ENCODE measurements at regions not wholly inside any gene's neighbourhood (a gene's known extent, or its start where the extent isn't known, plus 50 kb on each side); places are given as distances from the start of the nearest gene placed in this dataset.

- TF ChIP-seq ZNF253 (CRISPR knock-in tag; conservative IDR thresholded peaks at IDR 0.05) (no peak), AFF4 (CRISPR knock-in tag; IDR thresholded peaks at IDR 0.05) (no peak), BCL6 (CRISPR knock-in tag; IDR thresholded peaks at IDR 0.05) (no peak), FUS (optimal IDR thresholded peaks at IDR 0.05; ENCODE audit: low read depth, low read length) (no peak), SNIP1 (IDR thresholded peaks at IDR 0.05; ENCODE audit: low read depth) (no peak), MLX (CRISPR knock-in tag; conservative IDR thresholded peaks at IDR 0.05) (no peak), LCOR (CRISPR knock-in tag; IDR thresholded peaks at IDR 0.05) (no peak), HLTF (IDR thresholded peaks at IDR 0.05) (no peak), CREB5 (CRISPR knock-in tag; IDR thresholded peaks at IDR 0.05) (no peak), ZNF778 (CRISPR knock-in tag; IDR thresholded peaks at IDR 0.05) (no peak)
- TF ChIP-seq, protein P1, sequence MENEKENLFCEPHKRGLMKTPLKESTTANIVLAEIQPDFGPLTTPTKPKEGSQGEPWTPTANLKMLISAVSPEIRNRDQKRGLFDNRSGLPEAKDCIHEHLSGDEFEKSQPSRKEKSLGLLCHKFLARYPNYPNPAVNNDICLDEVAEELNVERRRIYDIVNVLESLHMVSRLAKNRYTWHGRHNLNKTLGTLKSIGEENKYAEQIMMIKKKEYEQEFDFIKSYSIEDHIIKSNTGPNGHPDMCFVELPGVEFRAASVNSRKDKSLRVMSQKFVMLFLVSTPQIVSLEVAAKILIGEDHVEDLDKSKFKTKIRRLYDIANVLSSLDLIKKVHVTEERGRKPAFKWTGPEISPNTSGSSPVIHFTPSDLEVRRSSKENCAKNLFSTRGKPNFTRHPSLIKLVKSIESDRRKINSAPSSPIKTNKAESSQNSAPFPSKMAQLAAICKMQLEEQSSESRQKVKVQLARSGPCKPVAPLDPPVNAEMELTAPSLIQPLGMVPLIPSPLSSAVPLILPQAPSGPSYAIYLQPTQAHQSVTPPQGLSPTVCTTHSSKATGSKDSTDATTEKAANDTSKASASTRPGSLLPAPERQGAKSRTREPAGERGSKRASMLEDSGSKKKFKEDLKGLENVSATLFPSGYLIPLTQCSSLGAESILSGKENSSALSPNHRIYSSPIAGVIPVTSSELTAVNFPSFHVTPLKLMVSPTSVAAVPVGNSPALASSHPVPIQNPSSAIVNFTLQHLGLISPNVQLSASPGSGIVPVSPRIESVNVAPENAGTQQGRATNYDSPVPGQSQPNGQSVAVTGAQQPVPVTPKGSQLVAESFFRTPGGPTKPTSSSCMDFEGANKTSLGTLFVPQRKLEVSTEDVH (IDR thresholded peaks at IDR 0.05; ENCODE audit: low read depth, partially characterized antibody): no peak
These were observed 771.7 kb upstream of the EYS start (continued) for GRCh38 chr6:66478705-66479104.

Data from K562 (cell line).